Gastrocnemius medialis (tissue), 4 donors: ENCODE measurements at regions not wholly inside any gene's neighbourhood (a gene's known extent, or its start where the extent isn't known, plus 50 kb on each side); places are given as distances from the start of the nearest gene placed in this dataset.
"Not testable (repeated sequence)": the region's sequence is repeated elsewhere in the genome, so short reads cannot be mapped to it uniquely, and the experiment has no call there.

Experiments
- ATAC-seq, 2 donors: fragments of 150-250 bp; one replicate each; pipeline ENCODE4 v1.9.1; 2016
- DNase-seq, 2 donors: peaks; one replicate each; pipeline ENCODE4 v3.0.0-alpha.2; 2019
- H3K27ac ChIP-seq, 4 donors: fragments of 200-600 bp; sonication (generic); 1 replicate in 1 of 4; 2 replicates in 3 of 4; pipeline ENCODE4 v1.5.1; 2016 to 2018; ENCODE audit warnings: mild to moderate bottlenecking in 2 of 4, moderate library complexity in 1 of 4
- H3K27me3 ChIP-seq, 3 donors: fragments of 200-600 bp; sonication (generic) in 2 of 3; 1 replicate in 1 of 3; 2 replicates in 2 of 3; pipeline versions ENCODE4 v1.5.1 to v1.6.0; 2016 to 2019; ENCODE audit warnings: mild to moderate bottlenecking in 1 of 3, moderate library complexity in 1 of 3
- H3K36me3 ChIP-seq, 2 donors: fragments of 200-600 bp; sonication (generic) in 1 of 2; one replicate each; pipeline ENCODE4 v1.5.1; 2017 to 2018
- H3K4me1 ChIP-seq, 2 donors: fragments of 200-600 bp; sonication (generic) in 1 of 2; one replicate each; pipeline ENCODE4 v1.5.1; 2016 to 2017; ENCODE audit warnings: mild to moderate bottlenecking in 2 of 2
- H3K4me3 ChIP-seq, 4 donors: fragments of 200-600 bp; sonication (generic) in 3 of 4; 1 replicate in 1 of 4; 2 replicates in 3 of 4; pipeline ENCODE4 v1.5.1; 2016 to 2019; ENCODE audit warnings: mild to moderate bottlenecking in 2 of 4
- H3K9me3 ChIP-seq, 3 donors: fragments of 200-600 bp; sonication (generic) in 2 of 3; 1 replicate in 1 of 3; 2 replicates in 2 of 3; pipeline ENCODE4 v1.5.1; 2016 to 2019
- POLR2A ChIP-seq, 2 donors: fragments of 450-650 bp; IDR thresholded peaks; one replicate each; pipeline ENCODE4 v1.6.1; 2017; ENCODE audit warnings: antibody characterized with exemption in 2 of 2, mild to moderate bottlenecking in 2 of 2, moderate library complexity in 2 of 2
- in situ Hi-C, 4 donors: fragments of 200-750 bp; cut with MboI; loops; one replicate each; pipeline versions ENCODE4 v1.15.0 to v1.8.0; 2017; ENCODE audit warnings: low sequenced_read_pairs in 4 of 4
- intact Hi-C: fragments of 100-400 bp; cut with DNase I; formaldehyde crosslinking; loops from one replicate; pipeline ENCODE4 v1.15.1; 2023; ENCODE audit warnings: low total_unique reads
- TF ChIP-seq, protein P1 (sequence below), 5 experiments: fragments of 450-650 bp in 3 of 5; fragments of 200-600 bp in 2 of 5; sonication (generic) in 2 of 5; IDR thresholded peaks in 4 of 5; conservative IDR thresholded peaks in 1 of 5; 1 replicate in 4 of 5; 2 replicates in 1 of 5; pipeline ENCODE4 v1.5.1; 2016 to 2019; ENCODE audit warnings: antibody characterized with exemption in 5 of 5, mild to moderate bottlenecking in 3 of 5, moderate library complexity in 3 of 5

DNA sequence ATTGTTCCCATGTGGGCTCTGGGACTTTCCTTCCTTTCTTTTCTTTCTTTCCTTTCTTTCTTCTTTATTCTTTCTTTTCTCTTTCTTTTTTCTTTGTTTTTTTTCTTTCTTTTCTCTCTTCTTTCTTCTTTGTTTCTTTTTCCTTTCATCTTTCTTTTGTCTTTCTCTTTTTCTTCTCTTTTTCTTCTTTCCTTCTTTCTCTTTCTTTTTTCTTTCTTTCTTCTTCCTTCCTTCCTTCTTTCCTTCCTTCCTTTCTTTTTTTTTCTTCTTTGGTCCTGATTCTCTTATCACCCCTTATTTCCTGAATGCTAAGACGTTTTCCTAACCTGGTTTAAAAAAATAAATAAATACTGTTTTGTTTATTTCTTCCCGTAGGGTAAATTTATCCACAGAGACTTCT is 93.2 kb downstream of the CRLF2 start:
- H3K36me3 ChIP-seq, result no peaks in the 10 kb centered on the region
- no peaks in the 10 kb centered on the region for H3K9me3 ChIP-seq
- DNase-seq, result no peak
- H3K27me3 ChIP-seq, result no peaks in the 10 kb centered on the region
- ATAC-seq, result no peak
- intact Hi-C loops, result no loop called here
- no peak overlapping the region for H3K27ac ChIP-seq
- H3K4me1 ChIP-seq, result no peaks in the 10 kb centered on the region
- H3K4me3 ChIP-seq, result no peak overlapping the region
- TF ChIP-seq POLR2A (IDR thresholded peaks at IDR 0.05), result no peak
- in situ Hi-C loops, result no loop called here

GRCh38 chrX:1118572-1119199 is 93.8 kb downstream of the CRLF2 start:
- no peaks in the 10 kb centered on the region for H3K36me3 ChIP-seq
- intact Hi-C loops, result no loop called here
- in situ Hi-C loops, result no loop called here
- no peak for TF ChIP-seq POLR2A (IDR thresholded peaks at IDR 0.05)
- TF ChIP-seq, protein P1, sequence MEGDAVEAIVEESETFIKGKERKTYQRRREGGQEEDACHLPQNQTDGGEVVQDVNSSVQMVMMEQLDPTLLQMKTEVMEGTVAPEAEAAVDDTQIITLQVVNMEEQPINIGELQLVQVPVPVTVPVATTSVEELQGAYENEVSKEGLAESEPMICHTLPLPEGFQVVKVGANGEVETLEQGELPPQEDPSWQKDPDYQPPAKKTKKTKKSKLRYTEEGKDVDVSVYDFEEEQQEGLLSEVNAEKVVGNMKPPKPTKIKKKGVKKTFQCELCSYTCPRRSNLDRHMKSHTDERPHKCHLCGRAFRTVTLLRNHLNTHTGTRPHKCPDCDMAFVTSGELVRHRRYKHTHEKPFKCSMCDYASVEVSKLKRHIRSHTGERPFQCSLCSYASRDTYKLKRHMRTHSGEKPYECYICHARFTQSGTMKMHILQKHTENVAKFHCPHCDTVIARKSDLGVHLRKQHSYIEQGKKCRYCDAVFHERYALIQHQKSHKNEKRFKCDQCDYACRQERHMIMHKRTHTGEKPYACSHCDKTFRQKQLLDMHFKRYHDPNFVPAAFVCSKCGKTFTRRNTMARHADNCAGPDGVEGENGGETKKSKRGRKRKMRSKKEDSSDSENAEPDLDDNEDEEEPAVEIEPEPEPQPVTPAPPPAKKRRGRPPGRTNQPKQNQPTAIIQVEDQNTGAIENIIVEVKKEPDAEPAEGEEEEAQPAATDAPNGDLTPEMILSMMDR (IDR thresholded peaks at IDR 0.05 in 4 of 5, conservative IDR thresholded peaks at IDR 0.05 in 1 of 5), result no peak
- H3K9me3 ChIP-seq, result no peaks in the 10 kb centered on the region
- no peaks in the 10 kb centered on the region for H3K27me3 ChIP-seq
- H3K27ac ChIP-seq, result no peak overlapping the region
- DNase-seq, result no peak
- H3K4me3 ChIP-seq, result no peak overlapping the region
- no peak for ATAC-seq
- H3K4me1 ChIP-seq, result no peaks in the 10 kb centered on the region

DNA sequence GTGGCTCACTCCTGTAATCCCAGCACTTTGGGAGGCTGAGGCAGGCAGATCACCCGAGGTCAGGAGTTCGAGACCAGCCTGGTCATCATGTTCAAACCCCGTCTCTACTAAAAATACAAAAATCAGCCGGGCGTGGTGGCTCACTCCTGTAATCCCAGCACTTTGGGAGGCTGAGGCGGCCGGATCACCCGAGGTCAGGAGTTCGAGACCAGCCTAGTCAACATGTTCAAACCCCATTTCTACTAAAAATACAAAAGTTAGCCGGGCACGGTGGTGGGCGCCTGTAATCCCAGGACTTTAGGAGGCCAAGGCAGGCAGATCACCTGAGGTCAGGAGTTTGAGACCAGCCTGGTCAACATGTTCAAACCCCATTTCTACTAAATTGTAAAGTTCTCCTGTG is 97.0 kb downstream of the CRLF2 start:
- H3K27me3 ChIP-seq, H3K27ac ChIP-seq, H3K36me3 ChIP-seq, H3K9me3 ChIP-seq, DNase-seq, H3K4me3 ChIP-seq, in situ Hi-C loops, H3K4me1 ChIP-seq, ATAC-seq, intact Hi-C loops: not testable (repeated sequence)

- H3K27ac ChIP-seq, result no peak overlapping the region
- no peaks in the 10 kb centered on the region for H3K9me3 ChIP-seq
- H3K4me1 ChIP-seq, result no peaks in the 10 kb centered on the region
- intact Hi-C loops (no loop called here), in situ Hi-C loops (no loop called here)
- TF ChIP-seq POLR2A (IDR thresholded peaks at IDR 0.05), result no peak
- TF ChIP-seq, protein P1 (IDR thresholded peaks at IDR 0.05 in 4 of 5, conservative IDR thresholded peaks at IDR 0.05 in 1 of 5), result no peak
- DNase-seq, result no peak
- no peaks in the 10 kb centered on the region for H3K36me3 ChIP-seq
- no peaks in the 10 kb centered on the region for H3K27me3 ChIP-seq
- no peak for ATAC-seq
- H3K4me3 ChIP-seq, result no peak overlapping the region
These were observed 100.1 kb downstream of the CRLF2 start for GRCh38 chrX:1112321-1112720.

DNA sequence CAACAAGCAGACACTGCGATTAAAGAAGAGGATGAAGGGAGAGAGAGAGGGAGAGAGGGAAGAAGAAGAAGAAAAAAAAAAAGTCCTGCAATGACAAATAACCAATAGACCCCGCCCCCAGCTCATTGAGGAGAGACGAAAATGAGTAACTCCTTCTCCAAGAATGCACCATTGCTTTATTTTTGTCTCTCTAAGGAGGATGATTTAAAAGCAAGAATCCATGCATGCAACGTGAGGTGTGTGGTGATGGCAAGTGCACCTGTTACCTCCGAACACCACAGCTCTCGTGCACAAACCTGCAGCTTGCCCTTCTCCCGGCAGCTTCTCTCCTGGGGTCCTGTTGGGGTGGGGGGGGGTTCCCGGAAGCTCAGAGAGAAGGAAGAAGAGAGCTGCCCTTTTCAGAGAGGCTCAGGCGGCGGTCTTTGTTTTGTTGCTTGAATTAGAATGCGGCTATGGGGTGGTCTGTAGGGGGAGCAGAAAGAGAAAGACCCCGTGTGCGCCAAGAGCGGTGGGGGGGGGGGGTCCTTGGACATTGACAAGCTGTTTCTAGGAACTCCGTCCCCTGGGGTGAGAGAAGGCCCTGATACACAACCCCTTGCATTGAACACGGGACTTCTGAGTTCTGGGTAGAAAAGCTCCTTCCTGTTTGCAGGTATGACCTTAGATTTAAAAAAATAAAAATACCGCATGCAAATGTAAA is 100.7 kb downstream of the CRLF2 start:
- intact Hi-C loops, result no loop called here
- Histone ChIP-seq H3K36me3 (no peaks in the 10 kb centered on the region), H3K4me3 (no peak overlapping the region), H3K9me3 (no peaks in the 10 kb centered on the region), H3K27ac (no peak overlapping the region), H3K27me3 (no peaks in the 10 kb centered on the region), H3K4me1 (no peaks in the 10 kb centered on the region)
- in situ Hi-C loops, result no loop called here
- no peak for ATAC-seq
- TF ChIP-seq, protein P1 (IDR thresholded peaks at IDR 0.05 in 4 of 5, conservative IDR thresholded peaks at IDR 0.05 in 1 of 5), result no peak
- no peak for TF ChIP-seq POLR2A (IDR thresholded peaks at IDR 0.05)
- no peak for DNase-seq
